GM10266 (cell line): ENCODE measurements at regions not wholly inside any gene's neighbourhood (a gene's known extent, or its start where the extent isn't known, plus 50 kb on each side); places are given as distances from the start of the nearest gene placed in this dataset.

ENCODE experiments used
- DNase-seq: peaks from one replicate; pipeline ENCODE4 v3.0.0; 2012; ENCODE audit errors: extremely low spot score
- CTCF ChIP-seq: IDR thresholded peaks from 2 replicates; pipeline ENCODE4 v1.5.1; 2012; ENCODE audit warnings: mild to moderate bottlenecking, low read depth; ENCODE audit not compliant: control insufficient read depth, insufficient read depth; ENCODE audit errors: missing control alignments

DNA sequence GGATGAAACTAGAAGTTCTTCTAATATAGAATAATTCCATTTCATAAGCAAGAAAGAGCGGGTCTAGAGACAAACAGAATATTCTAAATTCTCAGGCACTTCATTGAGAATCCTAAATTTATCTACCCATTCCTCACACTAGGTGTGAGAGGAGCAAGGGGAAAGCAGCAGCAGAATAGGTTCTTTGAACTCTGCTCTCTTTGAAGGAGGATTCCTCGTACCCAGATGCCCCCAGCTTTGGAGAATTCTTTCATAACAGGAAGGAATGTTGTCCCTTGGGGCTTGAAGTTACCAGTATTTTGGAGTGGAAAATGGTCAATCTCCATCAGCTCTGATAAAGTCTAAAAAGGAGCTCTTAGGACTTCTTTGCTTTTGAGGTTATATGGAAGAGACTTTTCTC lies 59.7 kb upstream of the RASGEF1B start:
- TF ChIP-seq CTCF: no peak
- no peak for DNase-seq

GRCh38 chr4:81528979-81529378 lies 57.3 kb upstream of the RASGEF1B start:
- no peak for TF ChIP-seq CTCF
- DNase-seq: no peak

DNA sequence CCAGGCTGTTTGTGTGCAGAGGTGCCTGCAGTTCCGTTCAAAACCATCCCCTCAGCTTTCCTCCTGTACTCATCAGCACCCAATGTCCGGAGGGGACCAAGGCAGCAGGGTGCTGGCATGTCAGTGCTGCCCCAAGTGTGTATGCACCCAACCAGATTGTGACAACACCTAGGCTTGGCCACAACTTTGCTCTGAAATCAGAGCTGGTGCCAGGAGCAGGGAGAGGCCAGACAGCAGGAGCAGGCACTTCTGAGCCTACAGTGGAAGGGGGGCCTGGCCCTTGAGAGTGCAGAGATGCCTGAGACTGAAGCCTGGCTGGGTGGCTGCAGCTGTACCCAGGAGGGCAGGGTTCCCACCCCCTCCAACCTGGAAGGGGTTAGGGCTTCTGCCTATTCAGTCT lies 56.5 kb upstream of the RASGEF1B start:
- TF ChIP-seq CTCF: no peak
- DNase-seq: no peak

DNA sequence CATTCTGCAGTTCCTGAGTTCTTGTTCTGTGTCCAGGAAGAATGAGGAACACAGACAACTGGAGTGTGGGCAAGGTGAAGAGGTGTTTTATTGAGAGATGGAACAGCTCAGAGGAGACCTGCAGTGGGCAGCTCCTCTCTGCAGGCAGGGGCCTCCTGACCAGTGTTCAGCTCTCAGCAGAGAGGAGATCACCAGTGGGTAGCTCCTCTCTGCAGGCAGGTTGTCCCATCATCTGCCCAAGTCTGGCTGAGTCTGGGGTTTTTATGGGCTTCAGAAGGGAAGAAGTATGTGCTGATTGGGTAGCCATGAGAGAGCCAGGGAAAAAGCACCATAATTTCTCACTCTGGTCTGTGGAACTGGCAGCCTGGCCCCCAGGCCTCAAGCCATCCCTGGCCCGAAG lies 56.0 kb upstream of the RASGEF1B start:
- no peak for TF ChIP-seq CTCF
- DNase-seq: no peak

GRCh38 chr4:81527115-81527514 lies 55.4 kb upstream of the RASGEF1B start:
- no peak for DNase-seq
- no peak for TF ChIP-seq CTCF

DNA sequence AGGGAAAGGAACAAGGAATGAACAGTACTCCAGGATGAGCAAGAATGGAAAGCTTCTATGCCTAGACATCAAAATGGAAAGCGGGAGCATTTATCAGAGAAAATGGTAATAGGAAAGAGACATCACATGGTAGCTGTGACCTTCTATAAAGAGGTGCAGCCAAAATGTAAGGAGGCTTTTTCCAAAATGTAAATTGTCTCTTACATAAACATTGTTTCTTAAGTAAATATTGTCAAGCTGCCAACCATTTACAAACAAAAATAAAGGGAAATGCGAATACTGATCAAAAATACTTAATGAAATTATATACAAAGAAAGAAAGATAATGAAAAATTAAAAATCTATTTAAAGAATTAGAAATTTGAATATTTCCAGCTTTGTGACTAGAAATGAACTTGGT lies 55.0 kb upstream of the RASGEF1B start:
- no peak for TF ChIP-seq CTCF
- DNase-seq: no peak

DNA sequence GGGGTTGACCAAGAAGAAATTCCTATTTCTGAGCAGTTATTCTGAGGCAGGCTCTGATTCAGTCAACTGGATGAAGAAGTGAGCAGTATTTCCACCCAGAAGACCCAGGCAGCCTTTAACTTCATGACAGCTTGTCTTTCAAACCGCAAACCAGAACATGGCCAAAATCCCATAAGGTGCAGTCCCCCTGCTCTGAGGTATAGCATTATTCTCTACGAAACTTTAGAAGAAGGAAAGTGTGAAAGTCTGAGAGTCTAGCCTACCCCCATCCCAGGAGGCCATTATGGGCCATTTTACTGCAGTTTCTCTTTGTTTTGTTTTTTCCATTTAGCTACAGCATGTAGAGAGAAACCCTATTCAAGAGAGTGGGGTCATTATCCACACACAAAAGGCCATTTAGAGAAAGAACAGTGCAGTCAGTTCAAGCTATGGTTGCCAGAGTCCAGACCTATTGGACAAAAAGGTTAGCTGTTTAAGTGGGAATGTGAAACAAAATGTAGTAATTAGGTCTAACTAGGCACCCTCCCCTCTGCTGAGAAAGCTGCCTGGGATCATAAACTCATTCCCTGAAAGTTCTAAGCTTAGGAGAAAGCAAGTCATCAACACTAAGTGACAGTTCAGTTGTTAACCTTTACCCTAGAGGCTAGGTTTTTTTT lies 52.1 kb upstream of the RASGEF1B start:
- no peak for DNase-seq
- TF ChIP-seq CTCF: no peak
